ENCODE measurements at regions not wholly inside any gene's neighbourhood (a gene's known extent, or its start where the extent isn't known, plus 50 kb on each side); places are given as distances from the start of the nearest gene placed in this dataset.

GRCh38 chr13:58341318-58341717 is 709.8 kb downstream of the PCDH17 start:
- POLR2A ChIA-PET = no interaction called here
- DNase-seq (ENCODE audit: low spot score) (no peak), ATAC-seq (no peak)
- H3K27me3 Mint-ChIP-seq (ENCODE audit: low read depth) = no peaks in the 10 kb centered on the region
- no peak overlapping the region for H3K27ac Mint-ChIP-seq
- peaks cover 5% of the 10 kb centered on the region for H3K36me3 Mint-ChIP-seq
- H3K4me1 Mint-ChIP-seq = peaks cover 23% of the 10 kb centered on the region
- no peak overlapping the region for H3K4me3 Mint-ChIP-seq
- CTCF ChIA-PET = no interaction called here
- TF ChIP-seq PREB (CRISPR knock-in tag; IDR thresholded peaks at IDR 0.05; ENCODE audit: borderline replicate concordance) = no peak
- TF ChIP-seq ZNF512 (CRISPR knock-in tag; IDR thresholded peaks at IDR 0.05; ENCODE audit: borderline replicate concordance) = no peak
- no peak for TF ChIP-seq MAX (CRISPR knock-in tag; IDR thresholded peaks at IDR 0.05)
- no peak for TF ChIP-seq CREB1 (CRISPR knock-in tag; IDR thresholded peaks at IDR 0.05)
- TF ChIP-seq CBFB (CRISPR knock-in tag; IDR thresholded peaks at IDR 0.05; ENCODE audit: low read depth) = no peak
- TF ChIP-seq, protein P1, sequence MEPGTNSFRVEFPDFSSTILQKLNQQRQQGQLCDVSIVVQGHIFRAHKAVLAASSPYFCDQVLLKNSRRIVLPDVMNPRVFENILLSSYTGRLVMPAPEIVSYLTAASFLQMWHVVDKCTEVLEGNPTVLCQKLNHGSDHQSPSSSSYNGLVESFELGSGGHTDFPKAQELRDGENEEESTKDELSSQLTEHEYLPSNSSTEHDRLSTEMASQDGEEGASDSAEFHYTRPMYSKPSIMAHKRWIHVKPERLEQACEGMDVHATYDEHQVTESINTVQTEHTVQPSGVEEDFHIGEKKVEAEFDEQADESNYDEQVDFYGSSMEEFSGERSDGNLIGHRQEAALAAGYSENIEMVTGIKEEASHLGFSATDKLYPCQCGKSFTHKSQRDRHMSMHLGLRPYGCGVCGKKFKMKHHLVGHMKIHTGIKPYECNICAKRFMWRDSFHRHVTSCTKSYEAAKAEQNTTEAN (CRISPR knock-in tag; IDR thresholded peaks at IDR 0.05) = no peak
- no peak for TF ChIP-seq ZNF219 (CRISPR knock-in tag; IDR thresholded peaks at IDR 0.05; ENCODE audit: borderline replicate concordance)
- no peak for TF ChIP-seq CTCF (IDR thresholded peaks at IDR 0.05)
- no peak for TF ChIP-seq ZNF232 (CRISPR knock-in tag; IDR thresholded peaks at IDR 0.05)
- TF ChIP-seq, protein P2, sequence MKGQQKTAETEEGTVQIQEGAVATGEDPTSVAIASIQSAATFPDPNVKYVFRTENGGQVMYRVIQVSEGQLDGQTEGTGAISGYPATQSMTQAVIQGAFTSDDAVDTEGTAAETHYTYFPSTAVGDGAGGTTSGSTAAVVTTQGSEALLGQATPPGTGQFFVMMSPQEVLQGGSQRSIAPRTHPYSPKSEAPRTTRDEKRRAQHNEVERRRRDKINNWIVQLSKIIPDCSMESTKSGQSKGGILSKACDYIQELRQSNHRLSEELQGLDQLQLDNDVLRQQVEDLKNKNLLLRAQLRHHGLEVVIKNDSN (CRISPR knock-in tag; IDR thresholded peaks at IDR 0.05) = no peak
- no peak for TF ChIP-seq GRHL2 (CRISPR knock-in tag; IDR thresholded peaks at IDR 0.05; ENCODE audit: insufficient replicate concordance, severe bottlenecking)
- TF ChIP-seq ZNF425 (CRISPR knock-in tag; conservative IDR thresholded peaks at IDR 0.05) = no peak
- TF ChIP-seq OVOL2 (CRISPR knock-in tag; IDR thresholded peaks at IDR 0.05; ENCODE audit: borderline replicate concordance) = no peak
- no peak for TF ChIP-seq ZBTB21 (CRISPR knock-in tag; IDR thresholded peaks at IDR 0.05; ENCODE audit: borderline replicate concordance)
- TF ChIP-seq PRRX2 (CRISPR knock-in tag; IDR thresholded peaks at IDR 0.05) = no peak
- TF ChIP-seq JUN (CRISPR knock-in tag; IDR thresholded peaks at IDR 0.05) = no peak
- no peak for TF ChIP-seq NFATC4 (CRISPR knock-in tag; IDR thresholded peaks at IDR 0.05)
- no peak for TF ChIP-seq MYBL2 (CRISPR knock-in tag; IDR thresholded peaks at IDR 0.05)
- H3K9me3 Mint-ChIP-seq = peaks cover 8% of the 10 kb centered on the region

Measured in WTC11 (cell line).